Calu3 (cell line): ENCODE measurements at regions not wholly inside any gene's neighbourhood (a gene's known extent, or its start where the extent isn't known, plus 50 kb on each side); places are given as distances from the start of the nearest gene placed in this dataset.

Experiments
- BruUV-seq: library from RNA; stranded (reverse); fragments of 400-500 nt; replicated peaks from 2 replicates; lab custom pipeline; 2021; lab: Mats Ljungman, UMichigan
- CTCF ChIA-PET: fragments of 300-600 bp; sonication (Branson Sonifier 250); formaldehyde crosslinking; loops from one replicate; lab custom pipeline; 2022; ENCODE audit warnings: antibody characterized with exemption; lab: Charles Lee
- DNase-seq: peaks from one replicate; pipeline ENCODE4 v3.0.0; 2022
- H3K27ac Mint-ChIP-seq: one replicate; pipeline ENCODE4 v1.8.0; 2022; ENCODE audit warnings: mixed read lengths; ENCODE audit not compliant: unreplicated experiment
- H3K27me3 Mint-ChIP-seq: one replicate; pipeline ENCODE4 v1.8.0; 2022; ENCODE audit warnings: mixed read lengths; ENCODE audit not compliant: unreplicated experiment
- H3K36me3 Mint-ChIP-seq: one replicate; pipeline ENCODE4 v1.8.0; 2022; ENCODE audit warnings: mild to moderate bottlenecking, moderate library complexity, mixed read lengths; ENCODE audit not compliant: insufficient read depth, unreplicated experiment
- H3K4me1 Mint-ChIP-seq: one replicate; pipeline ENCODE4 v1.8.0; 2022; ENCODE audit warnings: mild to moderate bottlenecking, low read depth, mixed read lengths; ENCODE audit not compliant: unreplicated experiment
- H3K4me3 Mint-ChIP-seq: one replicate; pipeline ENCODE4 v1.8.0; 2022; ENCODE audit warnings: mild to moderate bottlenecking, low read depth, moderate library complexity, mixed read lengths; ENCODE audit not compliant: unreplicated experiment
- H3K9me3 Mint-ChIP-seq: one replicate; pipeline ENCODE4 v1.8.0; 2022; ENCODE audit warnings: low read depth, mixed read lengths; ENCODE audit not compliant: unreplicated experiment
- intact Hi-C: fragments of 100-400 bp; cut with micrococcal nuclease; formaldehyde crosslinking; loops from one replicate; pipeline ENCODE4 v1.10.0; 2022; ENCODE audit not compliant: unreplicated experiment
- TF ChIP-seq, protein P1 (sequence below): fragments of 200-600 bp; IDR thresholded peaks from one replicate; pipeline ENCODE4 v1.8.0; 2022; ENCODE audit warnings: antibody characterized with exemption; ENCODE audit not compliant: unreplicated experiment

GRCh38 chr4:12050357-12050756, 621.7 kb upstream of the HS3ST1 start:
- intact Hi-C loops, result no loop called here
- H3K4me1 Mint-ChIP-seq, result no peaks in the 10 kb centered on the region
- no peaks in the 10 kb centered on the region for H3K36me3 Mint-ChIP-seq
- CTCF ChIA-PET, result no interaction called here
- no TSS peak for BruUV-seq
- no peak overlapping the region for H3K4me3 Mint-ChIP-seq
- no peak for DNase-seq
- H3K27me3 Mint-ChIP-seq, result no peaks in the 10 kb centered on the region
- no peak overlapping the region for H3K27ac Mint-ChIP-seq
- TF ChIP-seq, protein P1, sequence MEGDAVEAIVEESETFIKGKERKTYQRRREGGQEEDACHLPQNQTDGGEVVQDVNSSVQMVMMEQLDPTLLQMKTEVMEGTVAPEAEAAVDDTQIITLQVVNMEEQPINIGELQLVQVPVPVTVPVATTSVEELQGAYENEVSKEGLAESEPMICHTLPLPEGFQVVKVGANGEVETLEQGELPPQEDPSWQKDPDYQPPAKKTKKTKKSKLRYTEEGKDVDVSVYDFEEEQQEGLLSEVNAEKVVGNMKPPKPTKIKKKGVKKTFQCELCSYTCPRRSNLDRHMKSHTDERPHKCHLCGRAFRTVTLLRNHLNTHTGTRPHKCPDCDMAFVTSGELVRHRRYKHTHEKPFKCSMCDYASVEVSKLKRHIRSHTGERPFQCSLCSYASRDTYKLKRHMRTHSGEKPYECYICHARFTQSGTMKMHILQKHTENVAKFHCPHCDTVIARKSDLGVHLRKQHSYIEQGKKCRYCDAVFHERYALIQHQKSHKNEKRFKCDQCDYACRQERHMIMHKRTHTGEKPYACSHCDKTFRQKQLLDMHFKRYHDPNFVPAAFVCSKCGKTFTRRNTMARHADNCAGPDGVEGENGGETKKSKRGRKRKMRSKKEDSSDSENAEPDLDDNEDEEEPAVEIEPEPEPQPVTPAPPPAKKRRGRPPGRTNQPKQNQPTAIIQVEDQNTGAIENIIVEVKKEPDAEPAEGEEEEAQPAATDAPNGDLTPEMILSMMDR, result no peak
- no peaks in the 10 kb centered on the region for H3K9me3 Mint-ChIP-seq

DNA sequence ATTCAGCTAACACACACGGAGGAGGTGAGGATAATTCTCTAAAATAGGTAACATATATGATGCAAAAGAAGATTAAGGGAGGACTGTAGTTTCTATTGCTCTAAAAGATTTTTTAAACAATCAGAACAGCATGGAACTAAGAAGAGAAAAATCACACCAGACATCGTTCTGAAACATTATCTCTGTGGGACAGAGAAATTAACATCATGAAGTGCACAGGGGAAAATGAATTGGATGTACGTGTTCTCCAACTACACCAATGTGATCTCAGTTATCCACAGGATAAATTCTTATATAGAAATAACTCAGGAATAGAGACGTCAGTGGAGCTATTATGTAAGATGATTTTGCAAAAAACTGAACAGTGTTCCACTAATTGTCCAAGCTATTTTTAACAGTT, 614.1 kb upstream of the HS3ST1 start:
- Mint-ChIP-seq H3K36me3 (no peaks in the 10 kb centered on the region), H3K4me3 (no peak overlapping the region), H3K9me3 (no peaks in the 10 kb centered on the region), H3K27me3 (no peaks in the 10 kb centered on the region), H3K4me1 (no peaks in the 10 kb centered on the region), H3K27ac (no peak overlapping the region)
- TF ChIP-seq, protein P1, result no peak
- no TSS peak for BruUV-seq
- intact Hi-C loops, result no loop called here
- DNase-seq, result no peak
- CTCF ChIA-PET, result no interaction called here

DNA sequence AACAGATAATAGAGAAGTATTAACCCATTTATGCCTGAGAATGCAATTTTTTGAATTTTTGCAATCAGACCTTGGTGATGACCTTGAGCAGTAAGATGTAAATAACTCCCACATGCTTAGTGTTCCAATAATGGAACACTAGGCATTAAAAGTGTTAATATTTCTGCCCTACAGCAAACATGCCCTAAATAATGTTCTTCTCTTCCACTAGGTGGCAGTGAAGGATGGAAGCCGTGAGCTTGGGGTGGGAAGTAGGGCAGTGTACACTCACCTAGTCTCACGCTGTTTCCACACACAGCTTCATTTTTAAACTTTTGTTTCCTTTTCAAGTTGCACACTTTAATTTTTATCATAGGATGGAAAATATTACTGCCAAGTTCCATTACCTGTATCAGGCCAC, 613.1 kb upstream of the HS3ST1 start:
- H3K9me3 Mint-ChIP-seq, result no peaks in the 10 kb centered on the region
- CTCF ChIA-PET, result no interaction called here
- intact Hi-C loops, result no loop called here

GRCh38 chr4:12036450-12036849, 607.8 kb upstream of the HS3ST1 start:
- BruUV-seq, result no TSS peak
- H3K9me3 Mint-ChIP-seq, result peaks cover 2% of the 10 kb centered on the region
- intact Hi-C loops, result no loop called here
- TF ChIP-seq, protein P1, result no peak
- no peak overlapping the region for H3K27ac Mint-ChIP-seq
- H3K27me3 Mint-ChIP-seq, result no peaks in the 10 kb centered on the region
- H3K36me3 Mint-ChIP-seq, result no peaks in the 10 kb centered on the region
- no peak for DNase-seq
- CTCF ChIA-PET, result no interaction called here
- no peaks in the 10 kb centered on the region for H3K4me1 Mint-ChIP-seq
- no peak overlapping the region for H3K4me3 Mint-ChIP-seq

More for the DNA sequence above, 613.1 kb upstream of the HS3ST1 start:
- Mint-ChIP-seq H3K36me3 (no peaks in the 10 kb centered on the region), H3K27me3 (no peaks in the 10 kb centered on the region), H3K4me1 (no peaks in the 10 kb centered on the region), H3K27ac (no peak overlapping the region), H3K4me3 (no peak overlapping the region)
- TF ChIP-seq, protein P1, result no peak
- no peak for DNase-seq
- no TSS peak for BruUV-seq
